AG08396 (cell line): ENCODE measurements at regions not wholly inside any gene's neighbourhood (a gene's known extent, or its start where the extent isn't known, plus 50 kb on each side); places are given as distances from the start of the nearest gene placed in this dataset.
A peak's percentile ranks its signal among the peaks of the same experiment; 100 is the strongest.
"Not testable (repeated sequence)": the region's sequence is repeated elsewhere in the genome, so short reads cannot be mapped to it uniquely, and the experiment has no call there.

Experiments used
- DNase-seq: peaks from one replicate; pipeline ENCODE4 v3.0.0; 2012; ENCODE audit warnings: low spot score, mixed read lengths

GRCh38 chr4:117135634-117136354, 50.4 kb upstream of the TRAM1L1 start:
- DNase-seq: no peak

DNA sequence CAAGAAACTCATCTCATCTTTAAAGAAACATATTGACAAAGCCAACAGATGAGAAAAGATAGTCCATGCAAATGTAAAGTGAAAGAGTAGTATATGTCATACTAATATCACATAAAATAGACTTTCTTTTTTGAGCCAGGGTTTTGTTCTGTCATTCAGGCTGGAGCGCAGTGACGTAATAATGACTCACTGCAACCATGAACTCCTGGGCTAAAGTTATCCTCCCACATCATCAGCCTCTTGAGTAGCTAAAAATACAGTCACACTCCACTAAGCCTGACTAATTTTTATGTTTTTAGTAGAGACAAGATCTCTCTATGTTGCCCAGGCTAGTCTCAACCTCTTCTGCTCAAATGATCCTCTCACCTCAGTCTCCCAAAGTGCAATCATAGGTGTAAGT, 51.8 kb upstream of the TRAM1L1 start:
- peak; percentile 22 for DNase-seq

DNA sequence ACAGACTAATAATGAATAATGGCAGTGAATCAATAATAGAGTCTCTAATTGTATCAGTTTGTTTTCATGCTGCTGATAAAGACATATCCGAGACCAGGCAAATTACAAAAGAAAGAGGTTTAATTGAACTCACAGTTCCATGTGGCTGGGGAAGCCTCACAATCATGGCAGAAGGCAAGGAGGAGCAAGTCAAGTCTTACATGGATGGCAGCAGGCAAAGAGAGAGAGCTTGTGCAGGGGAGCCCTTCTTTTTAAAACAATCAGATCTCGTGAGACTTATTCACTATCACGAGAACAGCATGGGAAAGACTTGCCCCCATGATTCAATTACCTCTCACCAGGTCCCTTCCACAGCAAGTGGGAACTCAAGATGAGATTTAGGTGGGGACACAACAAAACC, 53.4 kb upstream of the TRAM1L1 start:
- not testable (repeated sequence) for DNase-seq

- no peak for DNase-seq
Observed at GRCh38 chr4:117154251-117154650, 68.9 kb upstream of the TRAM1L1 start.

DNA sequence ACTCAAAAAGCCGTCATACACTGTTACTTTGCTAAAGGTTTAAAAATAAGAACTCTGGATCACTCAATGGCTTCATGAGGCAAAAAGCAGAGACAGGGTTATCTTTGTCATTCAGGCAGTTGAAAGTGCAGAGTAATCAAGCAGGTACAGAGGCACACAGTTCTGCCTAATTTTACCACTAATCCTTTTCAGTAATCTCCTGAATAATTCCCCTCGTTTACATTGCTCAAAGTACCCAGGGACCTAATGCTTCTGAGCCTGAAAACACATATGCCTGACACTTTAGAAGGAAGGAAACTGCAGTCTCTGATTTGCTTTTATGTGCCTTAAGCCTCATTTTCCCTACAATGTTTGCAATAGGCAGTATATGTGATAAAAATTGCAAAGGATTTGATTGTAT, 71.4 kb upstream of the TRAM1L1 start:
- DNase-seq: no peak

DNA sequence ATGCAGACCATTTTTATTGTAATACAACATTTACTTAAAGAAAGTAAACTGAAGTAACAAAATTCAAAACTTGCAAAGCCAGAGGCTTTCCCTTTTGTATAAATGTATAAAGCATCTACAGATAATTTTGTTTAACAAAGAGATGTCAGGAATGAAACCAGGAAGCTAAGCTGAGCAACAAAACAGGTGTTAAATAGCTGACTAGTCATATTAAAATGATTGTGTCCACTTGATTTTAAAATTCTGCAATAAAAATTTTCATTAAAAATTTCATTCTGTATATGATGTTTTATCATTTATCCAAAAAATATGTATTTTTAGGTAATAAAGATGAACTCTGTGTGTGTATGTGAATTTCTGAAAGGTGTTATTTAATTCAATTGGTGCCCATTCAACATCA, 72.0 kb upstream of the TRAM1L1 start:
- DNase-seq: no peak

DNA sequence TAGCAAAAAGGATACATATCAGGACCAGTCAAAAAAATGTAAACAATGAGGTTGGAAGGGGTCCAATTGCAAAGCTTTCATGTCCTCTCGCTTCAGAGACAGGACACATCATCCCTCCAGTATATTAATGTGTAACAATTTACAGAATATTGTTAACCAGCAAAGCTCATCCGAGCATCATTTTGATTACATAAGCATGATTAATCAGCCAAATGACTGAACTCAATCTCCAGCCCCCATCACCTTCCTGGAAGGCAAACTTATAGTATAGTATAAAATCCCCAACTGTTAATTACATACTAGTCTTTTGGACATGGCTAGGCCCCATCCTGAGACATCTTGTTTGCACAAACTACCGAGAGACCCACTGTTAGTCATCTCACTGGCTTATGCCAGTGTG, 77.6 kb upstream of the TRAM1L1 start:
- DNase-seq: no peak

DNA sequence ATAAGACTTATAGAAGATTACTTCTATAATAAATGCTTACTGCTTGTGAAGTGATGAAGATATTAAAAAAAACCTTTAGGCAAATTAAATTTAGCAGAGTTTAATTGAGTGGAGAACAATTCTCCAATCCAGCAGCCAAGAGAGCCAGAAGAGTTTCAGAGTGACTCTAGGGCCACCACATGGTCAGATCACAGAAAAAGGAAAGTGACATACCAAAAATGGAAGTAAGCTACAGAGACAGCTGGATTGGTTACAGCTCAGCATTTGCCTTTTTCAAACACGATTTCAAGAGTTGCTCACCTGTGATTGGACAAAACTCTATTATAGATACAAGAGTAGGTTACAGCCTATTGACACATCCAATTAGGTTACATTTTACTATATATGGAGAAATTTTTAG, 79.0 kb upstream of the TRAM1L1 start:
- DNase-seq: no peak

DNA sequence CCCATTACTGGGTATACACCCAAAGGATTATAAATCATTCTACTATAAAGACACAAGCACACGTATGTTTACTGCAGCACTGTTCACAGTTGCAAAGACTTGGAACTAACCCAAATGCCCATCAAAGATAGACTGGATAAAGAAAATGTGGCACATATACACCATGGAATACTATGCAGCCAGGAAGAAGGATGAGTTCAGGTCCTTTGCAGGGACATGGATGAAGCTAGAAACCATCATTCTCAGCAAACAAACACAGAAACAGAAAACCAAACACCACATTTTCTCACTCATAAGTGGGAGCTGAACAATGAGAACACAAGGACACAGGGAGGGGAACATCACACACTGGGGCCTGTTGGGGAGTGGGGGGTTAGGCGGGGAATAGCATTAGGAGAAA, 90.0 kb upstream of the TRAM1L1 start:
- not testable (repeated sequence) for DNase-seq

DNA sequence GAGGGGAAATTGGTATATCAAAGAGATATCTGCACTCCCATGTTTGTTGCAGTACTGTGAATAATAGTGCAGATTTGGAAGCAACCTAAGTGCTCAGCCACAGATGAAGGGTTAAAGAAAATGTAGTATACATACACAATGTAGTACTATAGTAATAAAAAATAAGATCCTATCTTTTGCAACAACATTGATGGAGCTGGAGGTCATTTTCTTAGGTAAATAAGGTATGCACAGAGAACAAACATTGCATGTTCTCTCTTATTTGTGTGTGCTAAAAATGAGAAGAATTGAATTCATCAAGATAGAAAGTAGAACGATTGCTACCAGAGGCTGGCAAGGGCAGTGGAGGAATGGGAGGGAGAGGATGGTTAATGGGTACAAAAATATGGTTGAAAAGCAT, 117.9 kb upstream of the TRAM1L1 start:
- no peak for DNase-seq

DNA sequence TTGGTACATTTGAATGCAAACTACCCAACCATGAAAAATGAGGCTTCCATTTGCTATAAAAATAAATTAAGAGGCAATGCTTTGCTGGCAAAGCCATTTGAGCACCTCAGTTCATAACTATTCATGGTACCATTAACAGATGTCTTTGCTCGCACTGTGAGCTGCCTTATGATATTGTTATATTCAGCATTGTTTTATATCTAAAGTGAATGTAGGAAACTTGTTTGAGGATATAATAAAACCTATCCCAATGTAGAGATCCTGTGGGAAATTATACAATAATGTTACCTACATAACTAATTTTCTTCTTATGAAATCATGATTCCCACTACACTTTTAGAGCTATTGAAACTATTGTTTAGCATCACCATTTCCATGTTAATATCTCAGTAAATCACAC, 125.2 kb upstream of the TRAM1L1 start:
- no peak for DNase-seq

DNA sequence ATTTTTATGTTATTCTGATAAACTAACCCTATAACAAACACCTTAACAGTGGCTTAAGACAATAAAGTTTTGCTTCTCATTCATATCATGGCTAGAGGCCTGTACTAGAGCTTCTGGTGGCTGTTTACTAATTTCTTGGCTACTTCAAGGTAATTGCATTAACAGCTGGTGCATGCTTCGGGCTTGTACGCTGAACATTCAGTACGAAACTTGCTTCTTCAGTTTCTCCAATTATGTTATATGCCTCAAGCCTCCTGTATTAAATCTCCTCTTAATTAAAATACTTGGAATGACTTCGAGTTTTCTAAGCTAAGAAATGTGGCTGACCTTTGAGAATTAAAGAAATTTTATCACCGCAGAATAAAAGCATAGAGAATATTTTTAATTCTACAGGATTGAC, 138.9 kb upstream of the TRAM1L1 start:
- no peak for DNase-seq

DNA sequence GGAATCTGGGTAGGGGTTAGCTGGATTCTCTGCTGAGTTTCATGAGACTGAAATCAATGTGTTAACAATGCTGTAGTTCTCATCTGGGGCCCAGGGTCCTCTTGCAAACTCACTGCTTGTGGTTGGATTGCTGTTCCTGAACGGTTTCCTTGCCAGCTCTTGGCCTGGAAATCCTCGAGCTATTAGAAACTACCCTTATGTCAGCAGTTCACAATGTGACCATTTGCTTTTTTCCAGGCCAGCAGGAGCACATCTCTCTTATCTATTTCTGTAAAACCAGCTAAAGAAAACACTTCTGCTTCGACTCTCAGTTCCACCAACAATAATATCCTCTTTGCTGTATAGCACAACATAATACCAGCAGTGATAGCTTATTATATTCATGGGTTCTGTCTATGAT, 140.1 kb upstream of the TRAM1L1 start:
- DNase-seq: no peak

DNA sequence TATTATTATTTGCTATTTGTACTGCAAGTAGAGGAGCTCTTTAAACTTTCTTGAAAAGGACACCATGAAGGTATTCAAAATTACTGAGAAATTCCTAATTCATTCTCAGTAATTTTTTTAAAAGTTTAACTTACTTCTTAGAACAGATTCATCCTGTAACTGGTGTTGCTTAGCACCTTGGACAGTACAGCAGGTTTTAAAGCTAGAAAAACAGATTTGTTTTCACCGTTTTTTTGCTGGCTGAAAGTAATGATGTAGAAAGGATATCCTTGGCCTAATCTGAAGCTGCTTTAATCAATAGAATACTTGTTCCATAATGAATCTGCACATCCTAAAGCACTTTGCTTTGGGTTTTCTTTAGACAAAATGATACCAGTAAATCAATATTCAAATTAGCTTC, 142.5 kb upstream of the TRAM1L1 start:
- no peak for DNase-seq

GRCh38 chr4:117239434-117239833, 154.1 kb upstream of the TRAM1L1 start:
- no peak for DNase-seq

DNA sequence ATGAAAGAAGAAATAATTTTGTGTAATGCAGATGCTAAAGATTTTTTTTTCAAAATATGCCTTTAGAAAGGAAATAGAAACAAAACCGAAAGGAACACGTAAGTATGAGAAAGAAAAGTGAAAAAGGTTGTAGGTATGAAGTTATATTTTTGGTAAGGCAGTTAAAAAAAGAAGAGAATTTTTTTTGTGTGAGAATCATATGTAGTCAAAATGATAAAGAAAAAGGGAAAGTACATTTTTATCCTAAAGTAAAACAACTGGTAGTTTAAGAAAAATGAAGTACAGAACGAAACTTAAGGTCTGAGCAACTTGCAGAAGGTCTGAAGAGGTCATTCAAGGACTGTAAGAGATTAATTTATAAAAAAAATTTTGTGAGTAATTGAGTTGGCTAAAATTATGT, 164.0 kb upstream of the TRAM1L1 start:
- DNase-seq: no peak

GRCh38 chr4:117264072-117264471, 178.7 kb upstream of the TRAM1L1 start:
- no peak for DNase-seq

DNA sequence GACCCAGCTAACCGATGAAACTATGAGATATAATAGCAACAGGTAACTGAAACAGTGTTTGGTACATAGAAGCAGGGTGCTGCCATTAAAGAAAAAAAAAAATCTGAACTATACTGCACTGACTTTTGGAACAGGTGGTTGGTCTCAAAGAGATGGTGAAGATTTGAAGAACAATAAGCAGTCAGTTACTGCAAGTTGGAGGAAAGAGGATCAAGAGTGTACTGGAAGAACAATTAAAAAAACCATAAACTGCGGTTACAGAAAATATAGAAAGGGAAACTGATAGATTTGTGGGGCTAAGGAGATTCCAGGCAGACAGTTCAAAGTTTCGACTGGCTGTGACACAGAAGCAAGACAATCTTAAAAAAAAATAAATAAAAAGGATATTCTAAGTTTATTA, 181.9 kb upstream of the TRAM1L1 start:
- no peak for DNase-seq

GRCh38 chr4:117284736-117285135, 199.4 kb upstream of the TRAM1L1 start:
- DNase-seq: no peak

DNA sequence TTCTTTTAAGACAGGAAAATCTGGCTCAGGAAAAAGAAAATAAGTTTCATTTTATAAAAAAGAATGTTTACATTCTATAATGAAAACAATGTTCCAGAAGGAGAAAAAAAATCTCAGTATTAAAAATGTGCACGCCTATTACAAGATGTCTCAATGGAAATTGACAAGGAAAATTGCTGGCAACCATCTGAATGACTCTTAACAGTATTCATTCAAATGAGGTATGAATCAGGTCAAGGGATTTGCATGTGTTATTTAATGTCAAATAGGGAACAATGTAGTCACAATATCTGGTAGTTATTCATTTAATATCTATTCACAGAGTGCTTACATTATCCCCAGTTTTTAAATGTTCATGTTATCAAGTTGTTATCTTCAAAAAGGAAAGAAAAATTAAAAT, 208.4 kb upstream of the TRAM1L1 start:
- DNase-seq: no peak

GRCh38 chr4:117302226-117302625, 216.8 kb upstream of the TRAM1L1 start:
- DNase-seq: no peak

GRCh38 chr4:117311215-117311614, 225.8 kb upstream of the TRAM1L1 start:
- no peak for DNase-seq

- DNase-seq: no peak
Observed at GRCh38 chr4:117311989-117312388, 226.6 kb upstream of the TRAM1L1 start.

GRCh38 chr4:117324851-117325491, 239.6 kb upstream of the TRAM1L1 start:
- peak; percentile 2 for DNase-seq
